Naive B cell (primary cell): ENCODE measurements at regions not wholly inside any gene's neighbourhood (a gene's known extent, or its start where the extent isn't known, plus 50 kb on each side); places are given as distances from the start of the nearest gene placed in this dataset.
"Not testable (repeated sequence)": the region's sequence is repeated elsewhere in the genome, so short reads cannot be mapped to it uniquely, and the experiment has no call there.

ENCODE experiments used
- ATAC-seq, 2 donors: fragments of 150-1000 bp; cut with Tn5 transposase; 2 replicates each; pipeline ENCODE4 v1.10.0; 2021; ENCODE audit warnings: low read depth in 2 of 2, mild to moderate bottlenecking in 2 of 2, moderate library complexity in 2 of 2
- DNase-seq: peaks from one replicate; pipeline ENCODE4 v3.0.0; 2022
- H3K27ac Mint-ChIP-seq, 6 donors: one replicate each; pipeline ENCODE4 v1.8.0; 2020 to 2022; ENCODE audit warnings: mild to moderate bottlenecking in 6 of 6, mixed read lengths in 6 of 6, moderate library complexity in 5 of 6, inconsistent platforms in 2 of 6
- H3K27me3 Mint-ChIP-seq, 3 donors: one replicate each; pipeline ENCODE4 v1.8.0; 2021 to 2022; ENCODE audit warnings: mixed read lengths in 3 of 3, mild to moderate bottlenecking in 1 of 3
- H3K36me3 Mint-ChIP-seq, 2 donors: one replicate each; pipeline ENCODE4 v1.8.0; 2020 to 2022; ENCODE audit warnings: mixed read lengths in 2 of 2, inconsistent platforms in 1 of 2, mild to moderate bottlenecking in 1 of 2
- H3K4me1 Mint-ChIP-seq, 3 donors: one replicate each; pipeline ENCODE4 v1.8.0; 2020 to 2022; ENCODE audit warnings: mixed read lengths in 3 of 3, inconsistent platforms in 1 of 3, mild to moderate bottlenecking in 1 of 3, moderate library complexity in 1 of 3
- H3K4me3 Mint-ChIP-seq, 8 donors: one replicate each; pipeline ENCODE4 v1.8.0; 2020 to 2022; ENCODE audit warnings: mild to moderate bottlenecking in 8 of 8, mixed read lengths in 8 of 8, moderate library complexity in 8 of 8, inconsistent platforms in 2 of 8
- H3K9me3 Mint-ChIP-seq, 7 donors: one replicate each; pipeline ENCODE4 v1.8.0; 2020 to 2022; ENCODE audit warnings: mixed read lengths in 7 of 7, mild to moderate bottlenecking in 5 of 7, inconsistent platforms in 2 of 7, moderate library complexity in 1 of 7

DNA sequence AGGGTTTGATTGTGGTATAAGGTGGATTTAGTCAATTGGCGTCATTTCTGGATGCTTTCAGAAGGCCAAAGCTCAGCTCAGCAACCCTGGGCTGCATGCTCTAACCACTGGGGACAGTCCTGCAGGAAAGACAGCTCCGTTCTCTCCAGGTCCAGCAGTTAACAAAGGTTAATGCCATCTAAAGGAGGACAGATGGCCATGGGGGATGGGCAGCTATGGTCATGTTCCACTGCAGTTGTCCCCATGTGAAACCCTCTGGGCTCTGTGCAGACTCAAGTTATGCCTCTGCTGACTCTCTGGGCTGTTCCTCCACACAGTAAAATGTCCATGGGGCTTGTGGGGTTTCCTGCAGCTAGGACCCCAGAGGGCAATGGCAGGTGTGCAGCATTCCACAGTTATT lies 562.1 kb upstream of the ADGRL3 start:
- DNase-seq (no peak), ATAC-seq (no peak)
- peaks cover 10 to 32% (median 13%) of the 10 kb centered on the region in 7 donors for H3K9me3 Mint-ChIP-seq

DNA sequence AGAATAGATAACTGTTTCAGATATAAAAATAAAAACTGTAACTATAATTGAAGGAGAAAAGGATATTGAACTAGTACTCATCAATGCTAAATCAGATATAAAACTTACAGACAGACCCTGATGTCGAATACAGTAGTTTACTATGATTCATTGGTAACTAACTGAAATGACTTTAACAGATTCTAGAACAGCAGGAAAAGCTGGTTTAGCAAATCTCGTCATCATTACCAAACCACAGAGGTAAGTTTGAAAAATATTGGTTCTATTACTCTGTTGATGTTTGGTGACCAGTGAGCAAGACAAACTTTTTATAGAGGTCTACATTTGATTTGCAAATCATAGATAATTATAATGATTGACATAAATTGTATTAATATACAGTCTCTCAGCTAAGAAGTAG lies 551.4 kb upstream of the ADGRL3 start:
- H3K4me1 Mint-ChIP-seq: no peaks in the 10 kb centered on the region
- H3K27me3 Mint-ChIP-seq: no peaks in the 10 kb centered on the region
- DNase-seq (no peak), ATAC-seq (no peak)
- H3K9me3 Mint-ChIP-seq: peaks cover 0 to 6% (median 0%) of the 10 kb centered on the region in 7 donors
- no peaks in the 10 kb centered on the region for H3K36me3 Mint-ChIP-seq
- no peak overlapping the region for H3K27ac Mint-ChIP-seq
- no peak overlapping the region for H3K4me3 Mint-ChIP-seq

More for the DNA sequence above, 562.1 kb upstream of the ADGRL3 start:
- Mint-ChIP-seq H3K4me1 (no peaks in the 10 kb centered on the region), H3K4me3 (no peak overlapping the region), H3K27ac (no peak overlapping the region), H3K27me3 (no peaks in the 10 kb centered on the region), H3K36me3 (no peaks in the 10 kb centered on the region)

DNA sequence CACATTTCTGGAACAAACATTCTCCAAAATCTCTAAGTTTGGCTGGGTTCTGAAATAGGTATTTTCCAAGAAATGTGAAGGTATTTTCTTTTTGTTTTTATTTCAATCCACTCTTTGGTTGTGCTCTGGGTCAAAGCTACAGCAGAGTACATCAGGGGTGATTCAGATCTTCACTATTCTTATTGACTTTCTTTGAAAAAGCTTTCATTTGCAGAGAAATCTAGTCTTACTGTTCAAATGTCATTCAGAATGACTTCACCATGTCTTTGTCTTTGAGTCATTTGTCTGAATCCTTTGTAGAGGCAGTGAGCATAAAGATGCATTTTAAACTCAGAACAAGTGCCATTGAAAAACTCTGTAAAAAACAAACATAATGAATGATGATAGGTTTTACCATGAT lies 547.2 kb upstream of the ADGRL3 start:
- Mint-ChIP-seq H3K4me3 (no peak overlapping the region), H3K36me3 (no peaks in the 10 kb centered on the region), H3K4me1 (no peaks in the 10 kb centered on the region), H3K9me3 (peaks cover 0 to 12% (median 3%) of the 10 kb centered on the region in 7 donors), H3K27ac (no peak overlapping the region), H3K27me3 (no peaks in the 10 kb centered on the region)
- DNase-seq: no peak
- ATAC-seq: no peak

DNA sequence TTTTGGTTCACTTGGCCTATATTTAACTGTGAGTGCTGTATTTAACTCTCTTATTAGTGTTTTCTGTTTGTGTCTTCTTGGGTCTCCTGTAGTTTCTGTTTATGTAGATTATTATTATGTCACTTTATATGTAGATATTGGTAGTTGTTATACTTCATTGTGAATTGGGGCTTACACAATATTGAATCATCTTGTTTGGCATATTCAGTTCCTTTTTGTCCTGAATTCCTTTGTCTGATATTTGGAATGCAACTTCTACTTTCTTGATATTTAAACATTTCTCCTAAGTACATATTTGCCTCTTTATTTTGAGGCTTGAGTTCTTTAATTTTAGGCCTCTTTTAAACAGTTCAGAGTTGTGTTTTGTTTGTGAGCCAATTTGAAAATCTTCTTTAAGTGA lies 544.8 kb upstream of the ADGRL3 start:
- H3K4me1 Mint-ChIP-seq: no peaks in the 10 kb centered on the region
- no peaks in the 10 kb centered on the region for H3K36me3 Mint-ChIP-seq
- no peaks in the 10 kb centered on the region for H3K27me3 Mint-ChIP-seq
- DNase-seq: no peak
- no peak for ATAC-seq
- H3K9me3 Mint-ChIP-seq: peaks cover 0 to 12% (median 3%) of the 10 kb centered on the region in 7 donors
- no peak overlapping the region for H3K27ac Mint-ChIP-seq
- no peak overlapping the region for H3K4me3 Mint-ChIP-seq

DNA sequence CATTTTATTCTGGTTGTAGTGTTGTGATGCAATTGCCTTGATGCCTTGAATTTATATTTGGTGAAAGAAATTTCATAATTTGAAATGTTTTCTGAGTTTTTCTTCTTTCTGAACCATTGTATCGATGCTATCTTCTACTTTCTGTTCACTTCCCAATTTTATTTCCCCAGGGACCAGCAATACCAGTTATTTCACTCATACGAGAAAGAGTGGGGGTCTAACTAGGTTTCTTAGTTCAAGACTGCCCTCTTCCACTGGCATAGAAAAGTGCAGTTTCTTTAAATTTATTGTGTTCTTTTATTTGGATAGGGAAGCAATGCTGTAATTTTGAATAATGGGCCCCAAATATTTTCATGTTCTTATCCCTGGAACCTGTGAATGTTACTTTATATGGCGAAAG lies 544.0 kb upstream of the ADGRL3 start:
- Mint-ChIP-seq H3K9me3 (peaks cover 0 to 10% (median 3%) of the 10 kb centered on the region in 7 donors), H3K4me3 (no peak overlapping the region), H3K27ac (no peak overlapping the region), H3K36me3 (no peaks in the 10 kb centered on the region), H3K4me1 (no peaks in the 10 kb centered on the region), H3K27me3 (no peaks in the 10 kb centered on the region)
- ATAC-seq (no peak), DNase-seq (no peak)

DNA sequence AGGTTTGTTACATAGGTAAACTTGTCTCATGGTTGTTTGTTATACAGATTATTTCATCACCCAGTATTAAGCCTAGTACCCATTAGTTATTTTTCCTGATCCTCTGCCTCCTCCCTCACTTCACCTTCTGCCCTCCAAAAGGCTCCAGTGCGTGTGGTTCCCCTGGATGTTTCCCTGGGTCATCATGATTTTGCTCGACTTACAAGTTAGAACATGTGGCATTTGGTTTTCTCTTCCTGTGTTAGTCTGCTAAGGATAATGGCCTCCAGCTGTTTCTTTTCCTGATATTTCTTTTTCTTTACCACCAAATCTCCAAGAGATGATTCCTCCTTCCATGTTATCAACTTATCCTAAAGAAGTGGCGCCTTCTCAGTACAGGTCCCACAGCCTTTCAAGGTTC lies 543.1 kb upstream of the ADGRL3 start:
- peaks cover 0 to 18% (median 3%) of the 10 kb centered on the region in 7 donors for H3K9me3 Mint-ChIP-seq
- H3K36me3 Mint-ChIP-seq: no peaks in the 10 kb centered on the region
- no peak for ATAC-seq
- no peak for DNase-seq
- no peaks in the 10 kb centered on the region for H3K4me1 Mint-ChIP-seq
- no peak overlapping the region for H3K27ac Mint-ChIP-seq
- H3K27me3 Mint-ChIP-seq: no peaks in the 10 kb centered on the region
- no peak overlapping the region for H3K4me3 Mint-ChIP-seq

DNA sequence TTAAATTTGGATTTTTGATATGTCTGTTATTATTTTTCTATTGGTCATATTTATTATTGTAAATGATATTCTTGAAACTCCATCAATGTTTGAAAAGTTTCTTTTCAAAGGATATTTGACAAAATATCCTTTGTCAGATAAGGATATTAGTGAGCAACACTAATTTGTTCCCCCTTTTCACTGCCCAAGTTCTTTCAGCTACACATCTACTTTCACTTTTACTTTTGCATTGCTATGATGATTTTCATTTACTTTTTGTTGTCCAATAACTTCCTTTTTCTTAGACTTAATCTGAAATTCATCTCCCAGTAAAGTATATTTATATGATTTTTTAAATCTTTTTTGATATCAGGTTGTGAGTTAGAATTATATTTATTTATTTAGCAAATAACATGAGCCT lies 542.3 kb upstream of the ADGRL3 start:
- ATAC-seq (no peak), DNase-seq (no peak)
- Mint-ChIP-seq H3K36me3 (no peaks in the 10 kb centered on the region), H3K27me3 (no peaks in the 10 kb centered on the region), H3K4me3 (no peak overlapping the region), H3K4me1 (no peaks in the 10 kb centered on the region), H3K9me3 (peaks cover 0 to 18% (median 7%) of the 10 kb centered on the region in 7 donors), H3K27ac (no peak overlapping the region)

DNA sequence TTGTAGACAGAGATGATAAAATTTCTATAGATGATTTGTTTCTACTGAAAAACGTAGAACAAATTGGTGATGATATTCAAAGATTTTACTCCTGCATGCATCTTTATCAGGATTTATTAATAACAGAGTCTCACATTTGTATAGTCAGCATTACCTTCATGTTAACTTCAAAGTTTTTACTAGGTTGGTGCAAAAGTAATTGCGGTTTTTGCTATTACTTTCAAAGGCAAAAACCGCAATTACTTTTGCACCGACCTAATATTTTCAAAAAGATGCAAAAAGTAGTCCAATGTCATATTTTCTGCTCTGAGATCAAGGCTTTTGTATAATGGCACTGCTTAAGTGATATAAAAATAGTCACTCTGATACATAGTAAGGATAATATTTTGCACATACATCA lies 536.4 kb upstream of the ADGRL3 start:
- no peak overlapping the region for H3K27ac Mint-ChIP-seq
- ATAC-seq: no peak
- H3K4me1 Mint-ChIP-seq: no peaks in the 10 kb centered on the region
- no peak for DNase-seq
- no peaks in the 10 kb centered on the region for H3K36me3 Mint-ChIP-seq
- peaks cover 0 to 10% (median 3%) of the 10 kb centered on the region in 7 donors for H3K9me3 Mint-ChIP-seq
- H3K27me3 Mint-ChIP-seq: no peaks in the 10 kb centered on the region
- no peak overlapping the region for H3K4me3 Mint-ChIP-seq

DNA sequence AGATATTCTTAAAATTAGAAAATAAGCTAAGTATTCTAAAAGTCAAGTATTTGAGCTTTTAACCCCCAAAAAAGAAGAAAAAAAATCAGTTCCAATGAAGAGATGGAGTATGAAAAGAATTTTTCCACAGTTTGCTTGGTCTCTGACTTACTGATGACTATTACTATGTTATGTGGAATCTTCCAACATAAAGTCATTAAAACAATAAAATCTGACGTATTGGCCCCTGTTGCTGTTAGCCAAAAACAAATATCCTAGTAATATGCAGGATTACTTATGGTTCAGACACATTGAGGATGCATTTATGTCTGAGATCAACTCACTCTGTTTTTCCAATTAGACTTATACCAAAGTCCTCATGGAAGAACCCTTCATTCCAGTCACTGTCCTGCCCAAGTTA lies 517.2 kb upstream of the ADGRL3 start:
- no peak for ATAC-seq
- no peaks in the 10 kb centered on the region for H3K27me3 Mint-ChIP-seq
- no peaks in the 10 kb centered on the region for H3K4me1 Mint-ChIP-seq
- no peaks in the 10 kb centered on the region for H3K36me3 Mint-ChIP-seq
- H3K4me3 Mint-ChIP-seq: no peak overlapping the region
- DNase-seq: no peak
- peaks cover 0 to 9% (median 3%) of the 10 kb centered on the region in 7 donors for H3K9me3 Mint-ChIP-seq
- H3K27ac Mint-ChIP-seq: no peak overlapping the region

DNA sequence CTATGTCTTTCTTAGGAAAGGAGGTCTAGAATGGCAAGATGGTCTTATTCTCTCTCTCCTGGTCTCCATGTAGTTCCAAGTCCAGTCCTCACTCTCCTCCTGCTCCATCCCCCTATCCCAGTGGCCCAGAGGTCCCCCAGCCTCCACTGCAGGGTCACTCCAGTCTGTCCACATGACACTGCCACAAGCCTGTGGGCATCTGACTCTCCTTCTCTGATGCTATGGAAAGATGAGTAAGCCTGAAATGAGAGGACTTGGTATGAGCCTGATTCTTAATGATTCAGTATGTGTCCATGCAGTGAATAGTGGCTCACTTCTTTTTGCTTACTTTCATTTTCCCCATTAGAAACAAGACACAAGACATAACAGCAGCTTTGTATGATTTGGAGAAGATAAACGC lies 516.8 kb upstream of the ADGRL3 start:
- DNase-seq: no peak
- Mint-ChIP-seq H3K4me1 (no peaks in the 10 kb centered on the region), H3K27me3 (no peaks in the 10 kb centered on the region), H3K27ac (no peak overlapping the region), H3K36me3 (no peaks in the 10 kb centered on the region), H3K4me3 (no peak overlapping the region), H3K9me3 (peaks cover 0 to 9% (median 3%) of the 10 kb centered on the region in 7 donors)
- no peak for ATAC-seq

DNA sequence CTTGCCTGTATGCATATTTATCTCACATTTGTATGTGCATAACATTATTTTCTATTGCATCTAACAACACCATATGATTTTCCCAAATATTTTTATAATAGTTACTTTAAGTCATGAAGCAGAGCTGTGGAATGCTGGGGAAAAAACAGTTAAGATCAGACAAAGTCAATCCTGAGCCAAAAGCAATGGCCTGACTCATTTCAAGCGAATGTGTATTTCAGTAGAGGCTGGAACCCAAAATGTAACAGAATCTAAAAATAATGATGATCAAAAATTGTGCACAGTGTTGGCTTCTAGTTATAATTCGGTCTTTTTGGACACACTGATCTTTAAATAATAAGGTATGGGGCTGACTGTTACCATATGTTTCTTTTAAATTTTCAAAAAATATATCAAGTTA lies 516.2 kb upstream of the ADGRL3 start:
- no peak for ATAC-seq
- DNase-seq: no peak
- H3K4me1 Mint-ChIP-seq: no peaks in the 10 kb centered on the region
- no peak overlapping the region for H3K27ac Mint-ChIP-seq
- H3K4me3 Mint-ChIP-seq: no peak overlapping the region
- H3K27me3 Mint-ChIP-seq: no peaks in the 10 kb centered on the region
- H3K9me3 Mint-ChIP-seq: peaks cover 0 to 8% (median 3%) of the 10 kb centered on the region in 7 donors
- H3K36me3 Mint-ChIP-seq: no peaks in the 10 kb centered on the region

DNA sequence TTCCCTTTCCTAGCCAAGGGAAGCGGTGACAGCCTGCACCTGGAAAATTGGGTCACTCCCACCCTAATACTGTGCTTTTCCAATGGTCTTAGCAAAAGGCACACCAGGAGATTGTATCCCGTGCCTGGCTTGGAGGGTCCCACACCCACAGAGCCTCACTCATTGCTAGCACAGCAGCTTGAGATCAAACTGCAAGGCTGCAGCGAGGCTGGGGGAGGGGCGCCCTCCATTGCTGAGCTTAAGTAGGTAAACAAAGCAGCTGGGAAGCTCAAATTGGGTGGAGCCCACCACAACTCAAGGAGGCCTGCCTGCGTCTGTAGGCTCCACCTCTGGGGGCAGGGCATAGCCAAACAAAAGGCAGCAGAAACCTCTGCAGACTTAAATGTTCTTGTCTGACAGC lies 504.1 kb upstream of the ADGRL3 start:
- not testable (repeated sequence) for ATAC-seq, H3K4me3 Mint-ChIP-seq, H3K4me1 Mint-ChIP-seq, H3K27me3 Mint-ChIP-seq, DNase-seq, H3K36me3 Mint-ChIP-seq, H3K27ac Mint-ChIP-seq
- peaks cover 0 to 18% (median 13%) of the 10 kb centered on the region in 7 donors for H3K9me3 Mint-ChIP-seq

DNA sequence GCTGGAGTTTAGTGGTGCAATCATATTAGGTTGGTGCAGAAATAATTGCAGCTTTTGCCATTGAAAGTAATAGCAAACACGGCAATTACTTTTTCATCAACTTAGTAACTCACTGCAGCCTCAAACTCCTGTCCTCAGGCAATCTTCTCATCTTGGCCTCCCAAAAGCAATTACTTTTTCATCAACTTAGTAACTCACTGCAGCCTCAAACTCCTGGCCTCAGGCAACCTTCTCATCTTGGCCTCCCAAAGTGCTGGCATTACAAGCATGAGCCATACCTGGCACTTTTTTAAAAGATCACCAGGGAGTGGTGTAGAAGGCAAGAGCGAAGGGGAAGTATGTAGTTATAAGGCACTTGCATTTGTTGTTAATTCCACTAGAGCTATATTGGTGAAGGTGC lies 491.1 kb upstream of the ADGRL3 start:
- no peak for DNase-seq
- Mint-ChIP-seq H3K4me3 (no peak overlapping the region), H3K27ac (no peak overlapping the region), H3K27me3 (no peaks in the 10 kb centered on the region), H3K9me3 (peaks cover 0 to 8% (median 4%) of the 10 kb centered on the region in 7 donors), H3K4me1 (no peaks in the 10 kb centered on the region), H3K36me3 (no peaks in the 10 kb centered on the region)
- ATAC-seq: no peak

DNA sequence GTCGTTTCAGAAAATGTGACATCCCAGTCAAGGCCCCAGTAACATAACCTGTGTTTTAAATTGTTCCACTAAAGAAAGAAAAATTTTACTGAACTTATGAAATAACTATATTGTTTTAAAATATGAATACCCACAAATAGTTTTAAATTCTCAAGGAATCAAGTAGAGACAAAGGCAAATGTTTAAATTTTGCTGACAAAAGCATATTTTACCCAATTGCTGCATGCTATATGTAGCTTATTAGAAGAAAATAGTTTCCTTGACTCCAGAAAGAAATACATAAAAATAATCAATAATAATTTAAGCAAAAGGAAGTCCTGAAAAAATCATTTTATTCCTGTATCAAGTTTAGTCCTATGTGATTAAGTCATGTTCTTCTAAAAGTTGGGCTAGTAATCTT lies 481.3 kb upstream of the ADGRL3 start:
- H3K4me1 Mint-ChIP-seq: no peaks in the 10 kb centered on the region
- H3K27ac Mint-ChIP-seq: no peak overlapping the region
- ATAC-seq: no peak
- no peak overlapping the region for H3K4me3 Mint-ChIP-seq
- H3K27me3 Mint-ChIP-seq: no peaks in the 10 kb centered on the region
- H3K36me3 Mint-ChIP-seq: no peaks in the 10 kb centered on the region
- peaks cover 0 to 5% (median 0%) of the 10 kb centered on the region in 7 donors for H3K9me3 Mint-ChIP-seq
- no peak for DNase-seq

DNA sequence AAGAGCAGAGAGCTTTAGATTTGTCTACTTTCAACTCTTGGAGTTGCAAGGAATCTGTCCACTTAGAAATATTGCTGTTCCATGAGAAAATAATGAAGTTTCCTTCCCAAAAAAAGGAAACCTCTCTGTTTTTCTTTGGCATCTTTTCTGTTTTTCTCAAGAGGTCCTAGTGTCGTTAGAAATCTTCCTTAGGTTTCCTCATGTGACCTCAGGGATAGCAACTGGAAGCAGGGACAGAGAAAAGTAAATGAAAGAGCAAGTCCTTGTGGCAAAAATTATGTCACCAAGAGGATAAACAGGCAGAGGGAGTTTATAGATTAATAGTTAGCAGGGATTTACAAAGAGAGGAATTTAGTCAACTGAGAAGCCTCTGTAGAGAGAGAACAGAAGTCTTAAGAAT lies 478.4 kb upstream of the ADGRL3 start:
- DNase-seq (no peak), ATAC-seq (no peak)
- no peak overlapping the region for H3K27ac Mint-ChIP-seq
- no peaks in the 10 kb centered on the region for H3K36me3 Mint-ChIP-seq
- peaks cover 0 to 7% (median 0%) of the 10 kb centered on the region in 7 donors for H3K9me3 Mint-ChIP-seq
- H3K4me1 Mint-ChIP-seq: no peaks in the 10 kb centered on the region
- H3K4me3 Mint-ChIP-seq: no peak overlapping the region
- H3K27me3 Mint-ChIP-seq: no peaks in the 10 kb centered on the region
